ENCODE measurements at regions not wholly inside any gene's neighbourhood (a gene's known extent, or its start where the extent isn't known, plus 50 kb on each side); places are given as distances from the start of the nearest gene placed in this dataset.
A peak's percentile ranks its signal among the peaks of the same experiment; 100 is the strongest.

- DNase-seq = no peak
- H3K9me3 ChIP-seq (ENCODE audit: insufficient read depth, low read depth, low read length) = no peaks in the 10 kb centered on the region
- no peak overlapping the region for H2BK12ac ChIP-seq (ENCODE audit: low read length)
- H3K27ac ChIP-seq (ENCODE audit: low read depth, low read length) = no peak overlapping the region
- H3K79me1 ChIP-seq (ENCODE audit: low read length) = no peaks in the 10 kb centered on the region
- no peak overlapping the region for H3K9ac ChIP-seq (ENCODE audit: low read length)
- H4K91ac ChIP-seq (ENCODE audit: low read depth, low read length) = no peak overlapping the region
- no peak overlapping the region for H3K4ac ChIP-seq (ENCODE audit: low read depth, low read length)
- H3K4me3 ChIP-seq (ENCODE audit: low read depth, low read length) = no peak overlapping the region
- H3K18ac ChIP-seq (ENCODE audit: low read length) = no peak overlapping the region
- no peaks in the 10 kb centered on the region for H3K4me1 ChIP-seq (ENCODE audit: control insufficient read depth in 1 of 2, insufficient read depth in 2 of 2, low read length in 2 of 2)
- no peaks in the 10 kb centered on the region for H3K79me2 ChIP-seq (ENCODE audit: control insufficient read depth, insufficient read depth, low read length, poor library complexity)
- H4K12ac ChIP-seq (ENCODE audit: low read depth, low read length) = no peak overlapping the region
- H3K4me2 ChIP-seq (ENCODE audit: low read length) = no peak overlapping the region
- no peak overlapping the region for H4K8ac ChIP-seq (ENCODE audit: low read depth, low read length)
- no CpG with 5 or more reads among the region's 2 CpGs for WGBS (ENCODE audit: extremely low coverage, insufficient coverage, insufficient read length)
- H3K23ac ChIP-seq (ENCODE audit: low read length) = peak overlapping the region; percentile 5
- H3K14ac ChIP-seq (ENCODE audit: low read length) = no peak overlapping the region
- no peak overlapping the region for H2AK5ac ChIP-seq (ENCODE audit: low read length)
- H2BK120ac ChIP-seq (ENCODE audit: insufficient read depth, low read length, poor library complexity) = no peak overlapping the region
- no peak overlapping the region for H2AFZ ChIP-seq (ENCODE audit: insufficient read depth, low read length, poor library complexity)
- no peak overlapping the region for H2BK5ac ChIP-seq (ENCODE audit: low read depth, low read length, poor library complexity)
- H3K36me3 ChIP-seq (ENCODE audit: control insufficient read depth in 1 of 2, insufficient read depth in 2 of 2, low read length in 2 of 2) = no peaks in the 10 kb centered on the region
- H3K27me3 ChIP-seq (ENCODE audit: insufficient read depth, low read length) = no peaks in the 10 kb centered on the region
Observed at GRCh38 chr17:71432378-71433315, 688.2 kb upstream of the SOX9 start.

DNA sequence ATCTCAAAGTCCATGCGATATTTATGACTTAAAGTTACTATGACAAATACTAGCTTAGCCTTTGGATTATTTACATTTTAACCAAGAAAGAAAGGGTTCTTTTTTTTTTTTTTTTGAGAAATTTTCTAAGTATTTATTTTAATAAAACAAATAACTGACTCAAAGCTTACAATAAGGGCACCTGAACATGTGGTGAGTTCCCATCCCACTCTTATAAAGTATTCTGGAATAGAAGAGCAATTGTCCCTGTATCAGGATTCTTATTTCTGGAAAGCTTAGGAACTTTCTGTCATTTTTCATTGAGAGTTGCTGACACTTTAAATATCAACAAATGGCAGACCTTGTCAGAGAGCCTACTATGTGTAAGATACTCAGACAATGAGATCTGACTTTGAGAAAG lies 686.1 kb upstream of the SOX9 start:
- H3K79me1 ChIP-seq (ENCODE audit: low read length) = peaks cover 2% of the 10 kb centered on the region
- H3K4me2 ChIP-seq (ENCODE audit: low read length) = no peak overlapping the region
- no peak overlapping the region for H3K14ac ChIP-seq (ENCODE audit: low read length)
- no peaks in the 10 kb centered on the region for H3K9me3 ChIP-seq (ENCODE audit: insufficient read depth, low read depth, low read length)
- H2BK12ac ChIP-seq (ENCODE audit: low read length) = no peak overlapping the region
- no peak overlapping the region for H4K91ac ChIP-seq (ENCODE audit: low read depth, low read length)
- H3K27ac ChIP-seq (ENCODE audit: low read depth, low read length) = no peak overlapping the region
- H3K36me3 ChIP-seq (ENCODE audit: control insufficient read depth in 1 of 2, insufficient read depth in 2 of 2, low read length in 2 of 2) = no peaks in the 10 kb centered on the region
- no peak overlapping the region for H2BK5ac ChIP-seq (ENCODE audit: low read depth, low read length, poor library complexity)
- H3K4ac ChIP-seq (ENCODE audit: low read depth, low read length) = no peak overlapping the region
- no peaks in the 10 kb centered on the region for H3K27me3 ChIP-seq (ENCODE audit: insufficient read depth, low read length)
- no peaks in the 10 kb centered on the region for H3K79me2 ChIP-seq (ENCODE audit: control insufficient read depth, insufficient read depth, low read length, poor library complexity)
- H4K8ac ChIP-seq (ENCODE audit: low read depth, low read length) = no peak overlapping the region
- WGBS (ENCODE audit: extremely low coverage, insufficient coverage, insufficient read length) = no CpG with 5 or more reads among the region's 1 CpG
- H3K4me1 ChIP-seq (ENCODE audit: control insufficient read depth in 1 of 2, insufficient read depth in 2 of 2, low read length in 2 of 2) = peaks cover 0 to 4% of the 10 kb centered on the region in 2 experiments
- DNase-seq = no peak
- H3K9ac ChIP-seq (ENCODE audit: low read length) = no peak overlapping the region
- H2AFZ ChIP-seq (ENCODE audit: insufficient read depth, low read length, poor library complexity) = no peak overlapping the region
- no peak overlapping the region for H3K18ac ChIP-seq (ENCODE audit: low read length)
- no peak overlapping the region for H2AK5ac ChIP-seq (ENCODE audit: low read length)
- no peak overlapping the region for H2BK120ac ChIP-seq (ENCODE audit: insufficient read depth, low read length, poor library complexity)
- H3K4me3 ChIP-seq (ENCODE audit: low read depth, low read length) = no peak overlapping the region
- no peak overlapping the region for H4K12ac ChIP-seq (ENCODE audit: low read depth, low read length)
- H3K23ac ChIP-seq (ENCODE audit: low read length) = no peak overlapping the region

DNA sequence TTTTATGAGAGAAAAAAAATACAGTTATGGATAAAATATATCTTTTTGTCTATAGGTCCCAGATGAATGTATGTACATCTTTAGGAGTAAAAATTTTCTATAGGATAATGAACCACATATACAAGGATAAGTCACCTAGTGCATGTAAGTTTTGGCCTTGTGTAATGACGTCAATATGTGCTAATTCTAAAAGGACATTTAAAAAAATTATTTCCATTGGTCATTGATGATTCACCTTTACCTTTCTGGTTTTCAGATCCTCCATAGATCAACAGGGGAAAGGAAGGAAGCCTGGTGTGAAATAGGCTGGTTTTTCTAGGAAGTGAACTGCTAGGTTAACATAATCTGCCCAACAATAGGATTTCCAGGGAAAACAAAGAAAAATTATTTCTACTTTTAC lies 684.3 kb upstream of the SOX9 start:
- Histone ChIP-seq H3K14ac (ENCODE audit: low read length) (no peak overlapping the region), H3K27ac (ENCODE audit: low read depth, low read length) (no peak overlapping the region), H2BK12ac (ENCODE audit: low read length) (no peak overlapping the region), H4K12ac (ENCODE audit: low read depth, low read length) (no peak overlapping the region), H3K4me1 (ENCODE audit: control insufficient read depth in 1 of 2, insufficient read depth in 2 of 2, low read length in 2 of 2) (peaks cover 0 to 6% of the 10 kb centered on the region in 2 experiments), H3K4me2 (ENCODE audit: low read length) (no peak overlapping the region), H2BK120ac (ENCODE audit: insufficient read depth, low read length, poor library complexity) (no peak overlapping the region), H4K91ac (ENCODE audit: low read depth, low read length) (no peak overlapping the region), H3K9ac (ENCODE audit: low read length) (no peak overlapping the region), H2AK5ac (ENCODE audit: low read length) (no peak overlapping the region), H2BK5ac (ENCODE audit: low read depth, low read length, poor library complexity) (no peak overlapping the region), H3K79me1 (ENCODE audit: low read length) (peaks cover 5% of the 10 kb centered on the region), H2AFZ (ENCODE audit: insufficient read depth, low read length, poor library complexity) (no peak overlapping the region), H3K23ac (ENCODE audit: low read length) (no peak overlapping the region), H3K18ac (ENCODE audit: low read length) (no peak overlapping the region), H3K4ac (ENCODE audit: low read depth, low read length) (no peak overlapping the region), H3K36me3 (ENCODE audit: control insufficient read depth in 1 of 2, insufficient read depth in 2 of 2, low read length in 2 of 2) (no peaks in the 10 kb centered on the region), H3K79me2 (ENCODE audit: control insufficient read depth, insufficient read depth, low read length, poor library complexity) (no peaks in the 10 kb centered on the region), H3K4me3 (ENCODE audit: low read depth, low read length) (no peak overlapping the region), H3K9me3 (ENCODE audit: insufficient read depth, low read depth, low read length) (no peaks in the 10 kb centered on the region), H4K8ac (ENCODE audit: low read depth, low read length) (no peak overlapping the region), H3K27me3 (ENCODE audit: insufficient read depth, low read length) (no peaks in the 10 kb centered on the region)
- WGBS (ENCODE audit: extremely low coverage, insufficient coverage, insufficient read length) = no CpG with 5 or more reads among the region's 1 CpG
- no peak for DNase-seq

GRCh38 chr17:71437166-71437565 lies 683.7 kb upstream of the SOX9 start:
- no peak overlapping the region for H3K9ac ChIP-seq (ENCODE audit: low read length)
- no peak overlapping the region for H3K27ac ChIP-seq (ENCODE audit: low read depth, low read length)
- no peaks in the 10 kb centered on the region for H3K79me2 ChIP-seq (ENCODE audit: control insufficient read depth, insufficient read depth, low read length, poor library complexity)
- H2BK12ac ChIP-seq (ENCODE audit: low read length) = no peak overlapping the region
- no peak overlapping the region for H4K12ac ChIP-seq (ENCODE audit: low read depth, low read length)
- H3K4me3 ChIP-seq (ENCODE audit: low read depth, low read length) = no peak overlapping the region
- no peak overlapping the region for H2AFZ ChIP-seq (ENCODE audit: insufficient read depth, low read length, poor library complexity)
- no peak overlapping the region for H4K8ac ChIP-seq (ENCODE audit: low read depth, low read length)
- no peak overlapping the region for H2BK5ac ChIP-seq (ENCODE audit: low read depth, low read length, poor library complexity)
- H3K27me3 ChIP-seq (ENCODE audit: insufficient read depth, low read length) = no peaks in the 10 kb centered on the region
- H3K4me2 ChIP-seq (ENCODE audit: low read length) = no peak overlapping the region
- no peak overlapping the region for H4K91ac ChIP-seq (ENCODE audit: low read depth, low read length)
- H2AK5ac ChIP-seq (ENCODE audit: low read length) = no peak overlapping the region
- no peak overlapping the region for H2BK120ac ChIP-seq (ENCODE audit: insufficient read depth, low read length, poor library complexity)
- H3K36me3 ChIP-seq (ENCODE audit: control insufficient read depth in 1 of 2, insufficient read depth in 2 of 2, low read length in 2 of 2) = no peaks in the 10 kb centered on the region
- no CpG with 5 or more reads among the region's 1 CpG for WGBS (ENCODE audit: extremely low coverage, insufficient coverage, insufficient read length)
- DNase-seq = no peak
- H3K79me1 ChIP-seq (ENCODE audit: low read length) = peaks cover 5% of the 10 kb centered on the region
- no peak overlapping the region for H3K23ac ChIP-seq (ENCODE audit: low read length)
- no peaks in the 10 kb centered on the region for H3K9me3 ChIP-seq (ENCODE audit: insufficient read depth, low read depth, low read length)
- peaks cover 0 to 6% of the 10 kb centered on the region in 2 experiments for H3K4me1 ChIP-seq (ENCODE audit: control insufficient read depth in 1 of 2, insufficient read depth in 2 of 2, low read length in 2 of 2)
- H3K4ac ChIP-seq (ENCODE audit: low read depth, low read length) = no peak overlapping the region
- H3K18ac ChIP-seq (ENCODE audit: low read length) = no peak overlapping the region
- no peak overlapping the region for H3K14ac ChIP-seq (ENCODE audit: low read length)
